ENCODE measurements at regions not wholly inside any gene's neighbourhood (a gene's known extent, or its start where the extent isn't known, plus 50 kb on each side); places are given as distances from the start of the nearest gene placed in this dataset.

DNA sequence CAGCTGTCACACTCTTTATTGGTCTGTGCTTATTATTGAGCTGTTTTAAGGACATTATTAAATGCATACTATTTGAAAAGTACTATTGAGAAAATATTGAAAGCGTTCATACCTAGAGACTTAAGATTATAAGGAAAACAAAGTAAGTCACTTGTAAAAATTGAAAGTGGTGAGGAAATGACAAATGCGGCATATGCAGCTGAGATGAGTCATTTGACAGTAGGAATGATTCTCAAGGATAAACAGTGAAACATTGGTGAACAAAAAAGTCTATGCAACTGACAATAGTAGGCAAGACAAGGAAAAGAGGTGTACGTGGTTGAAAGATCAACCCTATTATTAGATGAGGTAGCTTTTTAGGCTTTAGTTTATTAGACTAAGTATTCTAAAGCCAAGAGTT is 82.6 kb upstream of the MAP10 start:
- H3K4me3 ChIP-seq (ENCODE audit: extremely low read depth in 1 of 4, insufficient read depth in 2 of 4, low read depth in 3 of 4, low read length in 4 of 4) = no peak overlapping the region
- H4K5ac ChIP-seq (ENCODE audit: insufficient read length, low read depth, low read length) = no peak overlapping the region
- H3K23me2 ChIP-seq (ENCODE audit: low read depth, low read length) = no peaks in the 10 kb centered on the region; the same call in 1 of the 2 replicates
- no peak overlapping the region for H3K4ac ChIP-seq (replicated peaks; ENCODE audit: insufficient read length, low read depth, low read length)
- no peak overlapping the region for H2BK15ac ChIP-seq (ENCODE audit: low read length)
- no peak overlapping the region for H2BK120ac ChIP-seq (replicated peaks; ENCODE audit: low read depth, low read length)
- CTCF ChIA-PET (ENCODE audit: partially characterized antibody) = interaction anchor here (0.6 to 1.2 kb wide), 3 partner anchors 14 to 34 kb away, joined by 3 to 5 read pairs (median 3); no protein-coding TSS in a partner anchor
- no peak for DNase-seq (ENCODE audit: low read depth in 1 of 2, low spot score in 2 of 2)
- no peak for FAIRE-seq
- H3K79me1 ChIP-seq (ENCODE audit: low read depth, low read length) = no peaks in the 10 kb centered on the region
- TF ChIP-seq POLR2AphosphoS5 (IDR thresholded peaks at IDR 0.05; ENCODE audit: low read depth, low read length) = no peak
- TF ChIP-seq POU5F1 (IDR thresholded peaks at IDR 0.05; ENCODE audit: low read depth, low read length) = no peak
- no peak for TF ChIP-seq RBBP5 (IDR thresholded peaks at IDR 0.05; ENCODE audit: borderline replicate concordance, low read depth, low read length)
- TF ChIP-seq SP1 (IDR thresholded peaks at IDR 0.05; ENCODE audit: low read depth, low read length) = no peak
- TF ChIP-seq CREB1 (IDR thresholded peaks at IDR 0.05) = no peak
- H3K4me1 ChIP-seq (replicated peaks in 1 of 4; ENCODE audit: control insufficient read depth in 3 of 4, insufficient read depth in 4 of 4, low read length in 3 of 4) = peaks cover 1 to 7% (median 4%) of the 10 kb centered on the region in 4 experiments; a peak in 2 of 7 replicates
- peaks cover 0 to 7% of the 10 kb centered on the region in 2 experiments; a peak in 1 of 4 replicates for H3K9me3 ChIP-seq (ENCODE audit: insufficient read depth in 2 of 2, low read depth in 1 of 2, low read length in 1 of 2)
- H4K8ac ChIP-seq (ENCODE audit: extremely low read depth, insufficient read depth, low read length) = no peak overlapping the region
- H3K4me2 ChIP-seq (ENCODE audit: insufficient read depth in 1 of 2, low read depth in 2 of 2, low read length in 2 of 2) = no peak overlapping the region
- no peak overlapping the region for H2AK5ac ChIP-seq (ENCODE audit: low read depth, low read length)
- no peaks in the 10 kb centered on the region for H4K20me1 ChIP-seq (replicated peaks in 1 of 2; ENCODE audit: control insufficient read depth in 1 of 2, insufficient read depth in 2 of 2, low read length in 2 of 2)
- 92% methylated on average over 3 of the region's 3 CpGs; no CpG with 5 or more reads in 1 of the 2 experiments for WGBS, 2 experiments (ENCODE audit: extremely low coverage in 1 of 2, insufficient coverage in 1 of 2, insufficient read length in 1 of 2, insufficient replicate concordance in 2 of 2, low coverage in 1 of 2, low lambda C conversion rate in 2 of 2, missing lambda C conversion rate in 1 of 2)
- no peak overlapping the region for H3K23ac ChIP-seq (ENCODE audit: insufficient read length)
- no peak overlapping the region for H2BK20ac ChIP-seq (ENCODE audit: low read length)
- H3K9ac ChIP-seq (replicated peaks in 1 of 4; ENCODE audit: extremely low read depth in 1 of 4, low read depth in 3 of 4, low read length in 3 of 4) = no peak overlapping the region
- no peak overlapping the region for H3K14ac ChIP-seq (ENCODE audit: insufficient read length)
- H3K56ac ChIP-seq (replicated peaks; ENCODE audit: insufficient read length, low read depth, low read length) = no peak overlapping the region
- no peak overlapping the region for H2BK12ac ChIP-seq (ENCODE audit: low read depth, low read length)
- no peak overlapping the region for H4K91ac ChIP-seq (replicated peaks; ENCODE audit: insufficient read length, low read length)
- H2AFZ ChIP-seq (ENCODE audit: low read length) = no peak overlapping the region
- no peaks in the 10 kb centered on the region for H3K27me3 ChIP-seq (replicated peaks in 1 of 4; ENCODE audit: control insufficient read depth in 3 of 4, extremely low read depth in 1 of 4, insufficient read depth in 3 of 4, low read length in 3 of 4)
- H3K79me2 ChIP-seq (ENCODE audit: control insufficient read depth in 1 of 2, insufficient read depth in 2 of 2, low read length in 2 of 2) = no peaks in the 10 kb centered on the region
- H2BK5ac ChIP-seq (ENCODE audit: low read depth, low read length) = no peak overlapping the region
- H3K36me3 ChIP-seq (ENCODE audit: control insufficient read depth in 2 of 4, insufficient read depth in 4 of 4, low read length in 3 of 4) = no peaks in the 10 kb centered on the region
- no peak overlapping the region for H3K18ac ChIP-seq (ENCODE audit: extremely low read depth, low read length)
- H3K27ac ChIP-seq (ENCODE audit: low read depth, low read length) = no peak overlapping the region
- POLR2A ChIA-PET (ENCODE audit: partially characterized antibody) = no interaction called here

Measured in H1 (cell line).